K562 (cell line): ENCODE measurements at regions not wholly inside any gene's neighbourhood (a gene's known extent, or its start where the extent isn't known, plus 50 kb on each side); places are given as distances from the start of the nearest gene placed in this dataset.

Experiments used
- ATAC-seq: fragments of 200-7000 bp; cut with Tn5 transposase; 3 replicates; pipeline ENCODE4 v1.9.1; 2020; ENCODE audit warnings: moderate library complexity
- BruUV-seq: library from RNA; stranded (reverse); fragments of 400-500 nt; replicated peaks from 2 replicates; lab custom pipeline; 2021; lab: Mats Ljungman, UMichigan
- CTCF ChIA-PET: fragments of 300-600 bp; formaldehyde crosslinking; extraction: SDS; loops from one replicate; lab custom pipeline; 2021; ENCODE audit warnings: low intra/inter-chr PET ratio; lab: Yijun Ruan, JAX
- POLR2A ChIA-PET: fragments of 300-600, 350-650 bp; sonication (Branson Sonifier 250); formaldehyde crosslinking; extraction: SDS; loops from one replicate; lab custom pipeline; 2021; ENCODE audit warnings: antibody characterized with exemption, inconsistent platforms; lab: Yijun Ruan, JAX
- DNase-seq, 4 experiments: peaks; one replicate each; pipeline versions ENCODE4 v3.0.0 to v3.0.0-alpha.2; 2011 to 2018; ENCODE audit warnings: low spot score in 3 of 4, mixed read lengths in 3 of 4; ENCODE audit errors: extremely low read depth in 1 of 4
- FAIRE-seq: peaks from 2 replicates; lab custom pipeline; 2011; peaks lifted over from hg19 to GRCh38; lab: Jason Lieb, UNC
- H2AFZ ChIP-seq: 2 replicates; pipeline ENCODE4 v1.6.0; 2011; ENCODE audit warnings: low read depth, low read length, control low read depth, inconsistent platforms
- H3K27ac ChIP-seq: fragments of 200-600 bp; 3 replicates; pipeline ENCODE4 v1.8.0; 2011; ENCODE audit warnings: low read depth, mild to moderate bottlenecking, control low read depth, inconsistent platforms, low read length, moderate library complexity, mixed read lengths; ENCODE audit errors: extremely low read depth
- H3K27me3 ChIP-seq, 2 experiments: fragments of 300-600 bp in 1 of 2; 2 replicates in 1 of 2; 3 replicates in 1 of 2; pipeline versions ENCODE4 v1.6.0 to v1.8.0; 2011; ENCODE audit warnings: inconsistent platforms in 2 of 2, low read length in 2 of 2, mild to moderate bottlenecking in 1 of 2, mixed read lengths in 1 of 2, moderate library complexity in 1 of 2; ENCODE audit not compliant: control insufficient read depth in 2 of 2, insufficient read depth in 2 of 2
- H3K36me3 ChIP-seq: fragments of 300-600 bp; 3 replicates; pipeline ENCODE4 v1.8.0; 2011; ENCODE audit warnings: mild to moderate bottlenecking, low read length, inconsistent platforms; ENCODE audit not compliant: control insufficient read depth, insufficient read depth
- H3K4me1 ChIP-seq, 2 experiments: fragments of 200-600 bp in 1 of 2; replicated peaks in 1 of 2; 2 replicates in 1 of 2; 3 replicates in 1 of 2; pipeline versions ENCODE4 v1.5.1 to v1.8.0; 2011; ENCODE audit warnings: inconsistent platforms in 2 of 2, low read length in 2 of 2, mild to moderate bottlenecking in 1 of 2, mixed read lengths in 1 of 2, moderate library complexity in 1 of 2; ENCODE audit not compliant: control insufficient read depth in 2 of 2, insufficient read depth in 2 of 2
- H3K4me2 ChIP-seq: 2 replicates; pipeline ENCODE4 v1.6.1; 2011; ENCODE audit warnings: low read length, control low read depth, inconsistent platforms, mixed read lengths; ENCODE audit not compliant: insufficient read depth
- H3K4me3 ChIP-seq: fragments of 200-600 bp; sonication (generic), shearing (Covaris generic); 2 replicates; pipeline ENCODE4 v1.5.1; 2016; ENCODE audit warnings: control low read depth, inconsistent platforms
- H3K79me2 ChIP-seq: fragments of 200-600 bp; 3 replicates; pipeline ENCODE4 v1.8.0; 2011; ENCODE audit warnings: low read length, inconsistent platforms; ENCODE audit not compliant: control insufficient read depth, insufficient read depth
- H3K9ac ChIP-seq, 2 experiments: 2 replicates each; pipeline versions ENCODE4 v1.6.0 to v1.6.1; 2011; ENCODE audit warnings: low read depth in 2 of 2, low read length in 2 of 2, control low read depth in 1 of 2, inconsistent platforms in 1 of 2, mild to moderate bottlenecking in 1 of 2, mixed read lengths in 1 of 2; ENCODE audit not compliant: insufficient read depth in 1 of 2
- H3K9me1 ChIP-seq: one replicate; pipeline ENCODE4 v1.6.0; 2011; ENCODE audit warnings: inconsistent platforms, mild to moderate bottlenecking, low read length, moderate library complexity; ENCODE audit not compliant: control insufficient read depth, insufficient read depth
- H3K9me3 ChIP-seq: replicated peaks from 2 replicates; pipeline ENCODE4 v1.5.1; 2011; ENCODE audit warnings: low read depth, low read length, inconsistent platforms; ENCODE audit not compliant: control insufficient read depth, insufficient read depth
- H4K20me1 ChIP-seq: replicated peaks from 2 replicates; pipeline ENCODE4 v1.6.1; 2011; ENCODE audit warnings: low read length, inconsistent platforms, mixed read lengths; ENCODE audit not compliant: control insufficient read depth, insufficient read depth
- ARID1B ChIP-seq: fragments of 450-650 bp; IDR thresholded peaks from 2 replicates; pipeline ENCODE4 v1.6.1; 2016; ENCODE audit warnings: antibody characterized with exemption, mild to moderate bottlenecking, inconsistent platforms
- CEBPG ChIP-seq, 3 experiments: fragments of 200-800 bp in 1 of 3; sonication (Bioruptor generic) in 1 of 3; sonication (generic) in 1 of 3; formaldehyde crosslinking in 1 of 3; IDR thresholded peaks in 2 of 3; conservative IDR thresholded peaks in 1 of 3; 2 replicates each; pipeline versions ENCODE4 v1.6.1 to v1.8.0; 2016 to 2022; ENCODE audit warnings: missing compliant biosample characterization in 2 of 3, missing genetic modification characterization in 2 of 3, mild to moderate bottlenecking in 1 of 3, missing genetic modification reagents in 1 of 3
- FOXA1 ChIP-seq: fragments of 450-650 bp; IDR thresholded peaks from 2 replicates; pipeline ENCODE4 v1.6.1; 2016; ENCODE audit warnings: mild to moderate bottlenecking, borderline replicate concordance
- FOXJ3 ChIP-seq: sonication (generic); formaldehyde crosslinking; IDR thresholded peaks from 2 replicates; pipeline ENCODE4 v1.4.0; 2020; ENCODE audit warnings: mild to moderate bottlenecking, missing genetic modification reagents
- GABPB1 ChIP-seq: sonication (generic); formaldehyde crosslinking; IDR thresholded peaks from 2 replicates; pipeline ENCODE4 v1.8.0; 2022; ENCODE audit warnings: mild to moderate bottlenecking, missing genetic modification reagents
- HMBOX1 ChIP-seq: sonication (generic); IDR thresholded peaks from 2 replicates; pipeline ENCODE4 v1.6.1; 2016
- LEF1 ChIP-seq: fragments of 450-650 bp; IDR thresholded peaks from 2 replicates; pipeline ENCODE4 v1.6.1; 2016; ENCODE audit warnings: mild to moderate bottlenecking
- NCOA2 ChIP-seq, 2 experiments: fragments of 450-650 bp; IDR thresholded peaks; 2 replicates each; pipeline ENCODE4 v1.6.1; 2018; ENCODE audit warnings: mild to moderate bottlenecking in 2 of 2, moderate library complexity in 1 of 2; ENCODE audit not compliant: partially characterized antibody in 2 of 2
- ZNF444 ChIP-seq: fragments of 250-450 bp; sonication (Bioruptor Pico); IDR thresholded peaks from 2 replicates; pipeline ENCODE4 v1.4.0; 2020; ENCODE audit warnings: mild to moderate bottlenecking, moderate library complexity
- ZNF584 ChIP-seq: fragments of 200-800 bp; sonication (Bioruptor generic); IDR thresholded peaks from 2 replicates; pipeline ENCODE4 v1.6.1; 2016; ENCODE audit warnings: low read depth, mild to moderate bottlenecking, missing genetic modification characterization, missing compliant biosample characterization
- WGBS: fragments of 100-300 bp; shearing (Covaris generic); methylation state at CpG from one replicate; pipeline ENCODE4 v1.1.6; 2016; ENCODE audit warnings: low coverage, mixed read lengths; ENCODE audit not compliant: insufficient coverage; ENCODE audit errors: missing lambda C conversion rate; 5-methylcytosine and 5-hydroxymethylcytosine counted together
- in situ Hi-C: fragments of 300-500 bp; cut with MboI; formaldehyde crosslinking; loops from 4 replicates; pipeline ENCODE4 v1.15.0; 2018; ENCODE audit warnings: inconsistent platforms, mixed read lengths
- intact Hi-C: fragments of 100-400 bp; cut with micrococcal nuclease; formaldehyde crosslinking; loops from 2 replicates; pipeline ENCODE4 v1.14.2; 2022
- TF ChIP-seq, protein P1 (sequence below): IDR thresholded peaks from 2 replicates; pipeline ENCODE4 v1.6.1; 2016; ENCODE audit warnings: missing genetic modification characterization, missing compliant biosample characterization

GRCh38 chr4:78687818-78688217 is 88.3 kb upstream of the BMP2K start (continued):
- TF ChIP-seq HMBOX1 = peak; percentile 81
- no peak for TF ChIP-seq NCOA2 (IDR thresholded peaks at IDR 0.05; ENCODE audit: partially characterized antibody in 2 of 2)
- no peak for TF ChIP-seq FOXA1
- 0 out of 2 replicates have a peak, but pooled peaks have one; percentile 29 for TF ChIP-seq ZNF584 (CRISPR knock-in tag)
- no peak for TF ChIP-seq CEBPG (CRISPR knock-in tag; IDR thresholded peaks at IDR 0.05)
- no peak for TF ChIP-seq CEBPG (tag; conservative IDR thresholded peaks at IDR 0.05 in 1 of 2, IDR thresholded peaks at IDR 0.05 in 1 of 2)
- peak; percentile 56 for TF ChIP-seq ARID1B
- 0 out of 2 replicates have a peak, but pooled peaks have one; percentile 15 for TF ChIP-seq LEF1

DNA sequence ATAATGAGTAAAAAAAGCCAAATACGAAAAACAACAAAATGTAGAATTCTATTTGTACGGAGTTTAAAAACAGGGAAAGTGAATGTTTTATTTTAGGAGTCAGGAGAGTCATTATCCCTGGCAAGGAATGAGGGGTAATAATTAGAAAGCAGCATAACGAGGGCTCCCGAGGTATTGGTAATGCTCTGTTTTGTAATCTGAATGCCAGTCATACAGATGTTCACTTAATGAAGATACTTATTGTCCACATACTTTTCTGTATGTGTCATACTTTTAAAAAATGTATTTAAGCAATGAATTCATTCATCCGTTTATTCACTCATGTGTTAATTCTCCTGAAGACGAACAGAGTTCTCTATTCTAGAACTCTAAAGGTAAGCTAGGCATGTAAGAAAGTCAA is 87.8 kb upstream of the BMP2K start:
- H3K9me3 ChIP-seq = no peaks in the 10 kb centered on the region
- no TSS peak for BruUV-seq
- POLR2A ChIA-PET = no interaction called here
- FAIRE-seq (no peak), DNase-seq (no peak), ATAC-seq (no peak)
- no peaks in the 10 kb centered on the region for H3K9me1 ChIP-seq
- H3K4me2 ChIP-seq = no peak overlapping the region
- no peaks in the 10 kb centered on the region for H3K27me3 ChIP-seq
- H3K9ac ChIP-seq = no peak overlapping the region
- H3K36me3 ChIP-seq = no peaks in the 10 kb centered on the region
- H2AFZ ChIP-seq = no peak overlapping the region
- 75% methylated on average over 6 of the region's 6 CpGs for WGBS
- no peak overlapping the region for H3K27ac ChIP-seq
- H3K79me2 ChIP-seq = no peaks in the 10 kb centered on the region
- H4K20me1 ChIP-seq = no peaks in the 10 kb centered on the region
- intact Hi-C loops (no loop called here), in situ Hi-C loops (no loop called here)
- TF ChIP-seq ZNF444 (CRISPR knock-in tag) (no peak), FOXJ3 (no peak), GABPB1 (CRISPR knock-in tag) (no peak)
- TF ChIP-seq, protein P1, sequence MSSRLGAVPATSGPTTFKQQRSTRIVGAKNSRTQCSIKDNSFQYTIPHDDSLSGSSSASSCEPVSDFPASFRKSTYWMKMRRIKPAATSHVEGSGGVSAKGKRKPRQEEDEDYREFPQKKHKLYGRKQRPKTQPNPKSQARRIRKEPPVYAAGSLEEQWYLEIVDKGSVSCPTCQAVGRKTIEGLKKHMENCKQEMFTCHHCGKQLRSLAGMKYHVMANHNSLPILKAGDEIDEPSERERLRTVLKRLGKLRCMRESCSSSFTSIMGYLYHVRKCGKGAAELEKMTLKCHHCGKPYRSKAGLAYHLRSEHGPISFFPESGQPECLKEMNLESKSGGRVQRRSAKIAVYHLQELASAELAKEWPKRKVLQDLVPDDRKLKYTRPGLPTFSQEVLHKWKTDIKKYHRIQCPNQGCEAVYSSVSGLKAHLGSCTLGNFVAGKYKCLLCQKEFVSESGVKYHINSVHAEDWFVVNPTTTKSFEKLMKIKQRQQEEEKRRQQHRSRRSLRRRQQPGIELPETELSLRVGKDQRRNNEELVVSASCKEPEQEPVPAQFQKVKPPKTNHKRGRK = 0 out of 2 replicates have a peak, but pooled peaks have one; percentile 32
- H3K4me3 ChIP-seq = no peak overlapping the region
- H3K4me1 ChIP-seq = peaks cover 24 to 44% of the 10 kb centered on the region in 2 experiments
- CTCF ChIA-PET = no interaction called here
